ENCODE measurements at regions not wholly inside any gene's neighbourhood (a gene's known extent, or its start where the extent isn't known, plus 50 kb on each side); places are given as distances from the start of the nearest gene placed in this dataset.

- CTCF ChIA-PET (ENCODE audit: low intra/inter-chr PET ratio) = no interaction called here
Observed at GRCh38 chr3:22960105-22960984, 242.8 kb upstream of the UBE2E2 start.

More at GRCh38 chr3:22960105-22960984, 242.8 kb upstream of the UBE2E2 start:
- Histone ChIP-seq H4K20me1 (replicated peaks; ENCODE audit: control insufficient read depth, insufficient read depth, low read length) (no peaks in the 10 kb centered on the region), H3K4me2 (ENCODE audit: insufficient read depth, low read length) (no peak overlapping the region), H3K27me3 (ENCODE audit: control insufficient read depth in 2 of 2, insufficient read depth in 2 of 2, low read length in 2 of 2) (no peaks in the 10 kb centered on the region), H3K79me2 (ENCODE audit: control insufficient read depth, insufficient read depth, low read length) (no peaks in the 10 kb centered on the region), H3K4me1 (replicated peaks in 1 of 2; ENCODE audit: control insufficient read depth in 2 of 2, insufficient read depth in 2 of 2, low read length in 2 of 2) (no peaks in the 10 kb centered on the region), H2AFZ (ENCODE audit: low read depth, low read length) (no peak overlapping the region), H3K9ac (ENCODE audit: insufficient read depth in 1 of 2, low read depth in 2 of 2, low read length in 2 of 2) (no peak overlapping the region), H3K9me1 (ENCODE audit: control insufficient read depth, insufficient read depth, low read length) (no peaks in the 10 kb centered on the region), H3K4me3 (no peak overlapping the region), H3K36me3 (ENCODE audit: control insufficient read depth, insufficient read depth, low read length) (no peaks in the 10 kb centered on the region), H3K9me3 (replicated peaks; ENCODE audit: control insufficient read depth, insufficient read depth, low read depth, low read length) (peaks cover 1% of the 10 kb centered on the region; the same call in 1 of the 2 replicates), H3K27ac (ENCODE audit: extremely low read depth, low read depth, low read length) (no peak overlapping the region)
- no TSS peak for BruUV-seq (replicated peaks)
- intact Hi-C loops (cut with micrococcal nuclease) = no loop called here
- in situ Hi-C loops (cut with MboI) = no loop called here
- POLR2A ChIA-PET = no interaction called here
- FAIRE-seq = no peak
- ATAC-seq = no peak
- TF ChIP-seq RAD21 (CRISPR knock-in tag; conservative IDR thresholded peaks at IDR 0.05 in 1 of 2, IDR thresholded peaks at IDR 0.05 in 1 of 2) (peak; percentile 10 to 42; a peak in 2 of 4 replicates), NR0B1 (IDR thresholded peaks at IDR 0.05; ENCODE audit: partially characterized antibody) (no peak), ATF4 (CRISPR knock-in tag; IDR thresholded peaks at IDR 0.05) (no peak)
- TF ChIP-seq, protein P1, sequence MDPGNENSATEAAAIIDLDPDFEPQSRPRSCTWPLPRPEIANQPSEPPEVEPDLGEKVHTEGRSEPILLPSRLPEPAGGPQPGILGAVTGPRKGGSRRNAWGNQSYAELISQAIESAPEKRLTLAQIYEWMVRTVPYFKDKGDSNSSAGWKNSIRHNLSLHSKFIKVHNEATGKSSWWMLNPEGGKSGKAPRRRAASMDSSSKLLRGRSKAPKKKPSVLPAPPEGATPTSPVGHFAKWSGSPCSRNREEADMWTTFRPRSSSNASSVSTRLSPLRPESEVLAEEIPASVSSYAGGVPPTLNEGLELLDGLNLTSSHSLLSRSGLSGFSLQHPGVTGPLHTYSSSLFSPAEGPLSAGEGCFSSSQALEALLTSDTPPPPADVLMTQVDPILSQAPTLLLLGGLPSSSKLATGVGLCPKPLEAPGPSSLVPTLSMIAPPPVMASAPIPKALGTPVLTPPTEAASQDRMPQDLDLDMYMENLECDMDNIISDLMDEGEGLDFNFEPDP (CRISPR knock-in tag; IDR thresholded peaks at IDR 0.05) = no peak
- TF ChIP-seq, protein P2, sequence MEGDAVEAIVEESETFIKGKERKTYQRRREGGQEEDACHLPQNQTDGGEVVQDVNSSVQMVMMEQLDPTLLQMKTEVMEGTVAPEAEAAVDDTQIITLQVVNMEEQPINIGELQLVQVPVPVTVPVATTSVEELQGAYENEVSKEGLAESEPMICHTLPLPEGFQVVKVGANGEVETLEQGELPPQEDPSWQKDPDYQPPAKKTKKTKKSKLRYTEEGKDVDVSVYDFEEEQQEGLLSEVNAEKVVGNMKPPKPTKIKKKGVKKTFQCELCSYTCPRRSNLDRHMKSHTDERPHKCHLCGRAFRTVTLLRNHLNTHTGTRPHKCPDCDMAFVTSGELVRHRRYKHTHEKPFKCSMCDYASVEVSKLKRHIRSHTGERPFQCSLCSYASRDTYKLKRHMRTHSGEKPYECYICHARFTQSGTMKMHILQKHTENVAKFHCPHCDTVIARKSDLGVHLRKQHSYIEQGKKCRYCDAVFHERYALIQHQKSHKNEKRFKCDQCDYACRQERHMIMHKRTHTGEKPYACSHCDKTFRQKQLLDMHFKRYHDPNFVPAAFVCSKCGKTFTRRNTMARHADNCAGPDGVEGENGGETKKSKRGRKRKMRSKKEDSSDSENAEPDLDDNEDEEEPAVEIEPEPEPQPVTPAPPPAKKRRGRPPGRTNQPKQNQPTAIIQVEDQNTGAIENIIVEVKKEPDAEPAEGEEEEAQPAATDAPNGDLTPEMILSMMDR (IDR thresholded peaks at IDR 0.05 in 2 of 3, conservative IDR thresholded peaks at IDR 0.05 in 1 of 3; ENCODE audit: insufficient read depth in 2 of 3, low read depth in 1 of 3, low read length in 3 of 3) = peak in 2 of 3 experiments; percentile 32 to 50; a peak in 3 of 6 replicates
- 5% methylated on average over 8 of the region's 8 CpGs for WGBS (ENCODE audit: insufficient coverage, low coverage, missing lambda C conversion rate)
- peak in 1 of 4 experiments; percentile 13 for DNase-seq (ENCODE audit: extremely low read depth in 1 of 4, low spot score in 3 of 4)
